Mucosa of rectum (tissue), 2 donors: ENCODE measurements at regions not wholly inside any gene's neighbourhood (a gene's known extent, or its start where the extent isn't known, plus 50 kb on each side); places are given as distances from the start of the nearest gene placed in this dataset.

Experiments
- H3K27ac ChIP-seq, 2 donors: one replicate each; pipeline ENCODE4 v1.7.0; 2013; ENCODE audit warnings: inconsistent platforms in 2 of 2, low read depth in 2 of 2, low read length in 2 of 2
- H3K27me3 ChIP-seq, 2 donors: one replicate each; pipeline ENCODE4 v1.7.0; 2013; ENCODE audit warnings: low read length in 2 of 2; ENCODE audit not compliant: control insufficient read depth in 2 of 2, insufficient read depth in 2 of 2
- H3K36me3 ChIP-seq, 2 donors: one replicate each; pipeline ENCODE4 v1.7.0; 2013; ENCODE audit warnings: low read length in 2 of 2; ENCODE audit not compliant: control insufficient read depth in 2 of 2, insufficient read depth in 2 of 2
- H3K4me1 ChIP-seq, 2 donors: one replicate each; pipeline ENCODE4 v1.7.0; 2013; ENCODE audit warnings: low read length in 2 of 2, mild to moderate bottlenecking in 1 of 2; ENCODE audit not compliant: control insufficient read depth in 2 of 2, insufficient read depth in 2 of 2
- H3K4me3 ChIP-seq, 2 donors: one replicate each; pipeline ENCODE4 v1.7.0; 2013; ENCODE audit warnings: low read length in 2 of 2
- H3K9ac ChIP-seq, 2 donors: one replicate each; pipeline ENCODE4 v1.7.0; 2013; ENCODE audit warnings: low read length in 2 of 2, low read depth in 1 of 2, mild to moderate bottlenecking in 1 of 2
- H3K9me3 ChIP-seq, 2 donors: one replicate each; pipeline ENCODE4 v1.7.0; 2013; ENCODE audit warnings: low read length in 2 of 2; ENCODE audit not compliant: control insufficient read depth in 2 of 2
- donor health status: healthy.
- donor health status: Normal muscosa, but diverticular disease.

DNA sequence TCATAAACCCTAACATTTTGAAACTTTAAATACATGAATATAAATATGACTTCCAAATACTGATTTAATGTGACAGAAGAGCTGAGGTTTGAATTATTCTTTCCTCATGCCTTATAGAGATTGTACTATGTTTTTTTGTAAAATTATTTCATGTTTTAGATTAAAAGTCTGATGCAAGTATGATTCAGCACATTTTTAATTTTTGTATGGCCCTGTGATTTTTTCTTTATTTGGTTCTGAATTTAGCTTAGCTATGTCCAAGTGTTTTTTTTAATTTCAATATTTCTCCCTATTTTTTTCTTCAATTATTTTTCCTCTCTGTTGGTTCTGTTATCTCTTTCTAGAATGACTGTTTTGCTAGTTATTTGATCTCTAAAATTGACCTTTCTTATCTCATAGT, 552.1 kb downstream of the XIRP2 start:
- Histone ChIP-seq H3K27me3 (no peaks in the 10 kb centered on the region), H3K9me3 (no peaks in the 10 kb centered on the region), H3K27ac (no peak overlapping the region), H3K4me3 (no peak overlapping the region), H3K4me1 (no peaks in the 10 kb centered on the region), H3K36me3 (no peaks in the 10 kb centered on the region), H3K9ac (no peak overlapping the region)

- Histone ChIP-seq H3K27ac (no peak overlapping the region), H3K4me1 (no peaks in the 10 kb centered on the region), H3K4me3 (no peak overlapping the region), H3K27me3 (no peaks in the 10 kb centered on the region), H3K9me3 (no peaks in the 10 kb centered on the region), H3K9ac (no peak overlapping the region), H3K36me3 (no peaks in the 10 kb centered on the region)
These were observed 549.9 kb downstream of the XIRP2 start for GRCh38 chr2:167438206-167438605.

DNA sequence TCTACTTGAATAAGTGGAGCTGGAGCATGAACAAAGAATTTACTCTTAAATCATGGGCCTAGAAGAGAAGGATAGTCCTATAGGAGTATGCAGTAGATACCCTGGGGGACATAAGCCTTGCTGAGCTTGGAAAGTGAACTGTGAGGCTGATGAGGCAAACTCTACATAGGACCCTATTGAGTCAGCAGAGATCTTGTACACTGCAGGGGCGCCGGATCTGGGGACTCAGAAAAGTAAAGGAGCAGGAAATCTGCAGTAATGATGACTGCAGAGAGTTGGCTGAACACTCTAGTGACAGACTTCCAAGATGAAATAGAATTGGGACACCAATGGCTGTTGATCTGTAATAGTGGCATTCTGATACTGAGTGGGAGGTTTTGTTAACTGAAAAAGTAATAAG, 543.7 kb downstream of the XIRP2 start:
- Histone ChIP-seq H3K27ac (no peak overlapping the region), H3K4me3 (no peak overlapping the region), H3K9ac (no peak overlapping the region), H3K4me1 (no peaks in the 10 kb centered on the region), H3K27me3 (no peaks in the 10 kb centered on the region), H3K36me3 (no peaks in the 10 kb centered on the region), H3K9me3 (no peaks in the 10 kb centered on the region)

- no peaks in the 10 kb centered on the region for H3K27me3 ChIP-seq
- no peak overlapping the region for H3K4me3 ChIP-seq
- no peak overlapping the region for H3K9ac ChIP-seq
These were observed 542.2 kb downstream of the XIRP2 start for GRCh38 chr2:167430447-167430846.

DNA sequence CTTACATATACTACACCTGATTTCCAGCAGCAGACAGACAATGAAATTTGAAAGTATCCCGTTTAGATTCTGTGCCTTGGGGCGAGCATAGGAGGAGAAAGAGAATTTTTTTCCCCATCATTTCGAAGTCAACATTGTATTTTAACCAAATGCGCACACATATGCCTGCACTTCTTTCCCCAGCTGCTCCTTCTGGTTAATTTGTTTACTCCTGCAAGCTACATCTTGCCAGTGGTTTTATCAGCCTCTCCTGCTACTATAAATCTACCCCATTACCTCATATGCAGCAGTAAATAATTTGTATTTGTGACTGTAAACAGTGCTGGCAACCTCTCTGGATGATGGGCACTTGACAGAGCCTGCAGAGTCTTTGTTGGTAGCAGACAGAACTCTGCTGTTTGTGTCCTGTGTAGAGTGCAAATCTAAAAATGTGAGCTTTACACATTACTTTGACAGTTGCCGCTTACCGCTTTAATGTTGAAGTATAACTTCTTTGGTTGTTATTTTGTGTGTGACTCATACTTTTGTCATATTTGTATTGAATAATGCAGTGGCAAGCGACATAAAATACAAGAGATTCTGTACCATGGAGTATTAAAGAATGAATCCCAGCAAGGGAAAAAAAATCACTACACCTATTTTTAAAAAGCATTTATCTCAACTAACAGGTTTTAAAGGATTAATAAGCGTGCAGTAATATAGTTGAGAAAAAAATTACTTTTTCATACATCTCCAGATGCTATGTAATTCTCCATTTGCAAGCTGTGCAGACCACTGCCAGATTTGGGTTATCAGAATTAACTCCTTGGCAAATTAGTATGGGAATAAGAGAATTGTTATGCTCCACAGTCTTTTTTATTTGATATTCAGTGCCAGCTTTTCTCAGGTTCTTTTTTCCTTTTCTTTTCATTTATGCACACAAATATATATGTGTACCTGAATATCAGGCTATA, 536.8 kb downstream of the XIRP2 start:
- Histone ChIP-seq H3K4me1 (no peaks in the 10 kb centered on the region), H3K27ac (no peak overlapping the region), H3K4me3 (no peak overlapping the region), H3K9me3 (no peaks in the 10 kb centered on the region), H3K36me3 (no peaks in the 10 kb centered on the region), H3K9ac (no peak overlapping the region), H3K27me3 (no peaks in the 10 kb centered on the region)

More at GRCh38 chr2:167430447-167430846, 542.2 kb downstream of the XIRP2 start:
- Histone ChIP-seq H3K9me3 (no peaks in the 10 kb centered on the region), H3K36me3 (no peaks in the 10 kb centered on the region), H3K27ac (no peak overlapping the region), H3K4me1 (no peaks in the 10 kb centered on the region)

DNA sequence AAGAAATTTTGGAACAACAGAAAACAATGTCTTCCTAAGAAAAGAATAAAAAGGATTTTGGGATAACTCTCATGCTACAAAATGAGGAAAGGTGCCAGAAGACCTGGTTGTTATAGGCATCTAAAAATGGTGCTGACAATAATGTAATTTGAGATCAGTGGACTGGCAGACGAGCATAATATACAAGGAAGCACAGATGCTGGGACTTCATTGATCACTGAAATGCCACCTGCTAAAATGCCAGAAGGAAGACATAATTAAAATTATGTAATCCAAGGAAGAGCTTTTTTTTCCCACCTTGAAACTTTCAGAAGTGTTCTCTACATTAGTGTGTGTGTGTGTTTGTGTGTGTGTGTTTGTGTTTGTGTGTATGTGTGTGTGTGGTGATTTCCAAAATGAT, 535.9 kb downstream of the XIRP2 start:
- no peaks in the 10 kb centered on the region for H3K27me3 ChIP-seq
- no peaks in the 10 kb centered on the region for H3K4me1 ChIP-seq
- H3K9ac ChIP-seq: no peak overlapping the region
- H3K27ac ChIP-seq: no peak overlapping the region
- no peaks in the 10 kb centered on the region for H3K9me3 ChIP-seq
- H3K36me3 ChIP-seq: no peaks in the 10 kb centered on the region
- no peak overlapping the region for H3K4me3 ChIP-seq

GRCh38 chr2:167423731-167424130, 535.5 kb downstream of the XIRP2 start:
- H3K27me3 ChIP-seq: no peaks in the 10 kb centered on the region
- H3K4me3 ChIP-seq: no peak overlapping the region
- no peak overlapping the region for H3K27ac ChIP-seq
- no peaks in the 10 kb centered on the region for H3K36me3 ChIP-seq
- no peak overlapping the region for H3K9ac ChIP-seq
- no peaks in the 10 kb centered on the region for H3K4me1 ChIP-seq
- no peaks in the 10 kb centered on the region for H3K9me3 ChIP-seq

- Histone ChIP-seq H3K27ac (no peak overlapping the region), H3K4me3 (no peak overlapping the region), H3K4me1 (no peaks in the 10 kb centered on the region), H3K27me3 (no peaks in the 10 kb centered on the region), H3K36me3 (no peaks in the 10 kb centered on the region), H3K9ac (no peak overlapping the region), H3K9me3 (no peaks in the 10 kb centered on the region)
These were observed 531.9 kb downstream of the XIRP2 start for GRCh38 chr2:167420211-167420610.

DNA sequence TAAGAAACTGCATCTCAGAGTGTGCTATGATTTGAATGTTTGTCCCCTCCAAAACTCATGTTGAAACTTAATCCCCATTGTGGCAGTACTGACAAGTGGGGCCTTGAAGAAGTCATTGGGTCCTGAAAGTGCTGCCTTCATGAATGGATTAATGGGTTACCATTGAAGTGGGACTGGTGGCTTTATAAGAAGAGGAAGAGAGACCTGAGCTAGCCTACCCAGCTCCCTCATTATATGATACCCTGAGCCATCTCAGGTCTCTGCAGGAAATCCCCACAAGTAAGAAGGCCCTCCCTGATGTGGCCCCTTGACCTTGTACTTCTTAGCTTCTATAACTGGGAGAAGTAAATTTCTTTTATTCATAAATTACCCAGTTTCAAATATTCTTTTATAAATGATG, 526.8 kb downstream of the XIRP2 start:
- Histone ChIP-seq H3K36me3 (no peaks in the 10 kb centered on the region), H3K4me1 (no peaks in the 10 kb centered on the region), H3K27ac (no peak overlapping the region), H3K4me3 (no peak overlapping the region), H3K27me3 (no peaks in the 10 kb centered on the region), H3K9me3 (no peaks in the 10 kb centered on the region), H3K9ac (no peak overlapping the region)

GRCh38 chr2:167411367-167411766, 523.1 kb downstream of the XIRP2 start:
- no peak overlapping the region for H3K4me3 ChIP-seq
- H3K36me3 ChIP-seq: no peaks in the 10 kb centered on the region
- H3K27me3 ChIP-seq: no peaks in the 10 kb centered on the region
- H3K9me3 ChIP-seq: no peaks in the 10 kb centered on the region
- no peaks in the 10 kb centered on the region for H3K4me1 ChIP-seq
- H3K27ac ChIP-seq: no peak overlapping the region
- no peak overlapping the region for H3K9ac ChIP-seq
